ENCODE measurements at regions not wholly inside any gene's neighbourhood (a gene's known extent, or its start where the extent isn't known, plus 50 kb on each side); places are given as distances from the start of the nearest gene placed in this dataset.

- TF ChIP-seq CTCF (IDR thresholded peaks at IDR 0.05): no peak
- no peak for TF ChIP-seq POLR2A (IDR thresholded peaks at IDR 0.05)
Measured at GRCh38 chr7:131139462-131139861, 188.2 kb upstream of the MKLN1 start.
